ENCODE measurements at regions not wholly inside any gene's neighbourhood (a gene's known extent, or its start where the extent isn't known, plus 50 kb on each side); places are given as distances from the start of the nearest gene placed in this dataset.

DNA sequence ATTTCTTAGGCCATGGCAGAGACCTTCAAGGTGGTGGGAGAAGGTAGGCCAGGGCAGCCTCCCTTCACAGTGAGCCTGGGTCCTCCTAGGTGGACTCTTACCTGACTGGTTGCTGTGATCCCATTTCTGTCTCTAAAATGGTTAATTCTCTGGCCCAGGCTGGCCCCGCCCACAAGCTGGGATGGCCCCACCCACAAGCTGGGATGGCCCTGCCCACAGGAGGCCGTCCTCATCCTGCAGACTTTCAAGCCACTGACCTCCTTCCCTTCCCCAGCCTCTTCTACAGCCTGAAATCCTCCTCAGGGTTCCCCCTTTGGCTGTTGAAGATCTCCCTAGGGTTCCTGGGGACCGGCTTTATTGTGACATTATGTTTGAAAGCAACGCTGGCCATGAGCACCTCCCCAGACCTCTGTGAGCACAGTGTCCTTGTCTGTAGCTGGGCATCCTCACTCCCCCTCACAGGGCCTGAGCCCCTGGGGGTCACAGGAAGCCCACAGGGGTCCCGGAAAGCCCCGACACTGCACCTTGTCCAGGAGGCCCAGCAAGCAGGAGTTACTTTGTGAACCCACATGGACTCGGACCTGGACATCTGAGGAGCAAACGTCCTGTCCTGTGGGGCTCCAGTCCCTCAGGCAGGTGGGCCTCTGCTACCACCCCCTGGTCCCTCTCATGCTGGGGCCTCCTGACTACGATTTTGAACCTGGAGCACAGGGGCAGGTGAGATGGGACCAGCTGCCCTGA lies 621.7 kb downstream of the MATN1 start:
- no peak for TF ChIP-seq ASH2L (IDR thresholded peaks at IDR 0.05; ENCODE audit: borderline replicate concordance, low read depth)
- no peak for TF ChIP-seq ZNF274 (IDR thresholded peaks at IDR 0.05; ENCODE audit: insufficient read depth, insufficient read length)
- no TSS peak for BruUV-seq (replicated peaks)
- ChIA-PET CTCF (no interaction called here), RAD21 (ENCODE audit: unreplicated experiment) (no interaction called here), POLR2A (no interaction called here), SMC1A (ENCODE audit: uncharacterized antibody, unreplicated experiment) (no interaction called here)
- H3K79me2 ChIP-seq (ENCODE audit: control insufficient read depth, insufficient read depth, low read length) = no peaks in the 10 kb centered on the region
- no peak overlapping the region for H3K4me2 ChIP-seq (ENCODE audit: control insufficient read depth, insufficient read depth)
- H3K36me3 ChIP-seq (ENCODE audit: control insufficient read depth in 2 of 2, insufficient read depth in 2 of 2, low read length in 1 of 2) = no peaks in the 10 kb centered on the region
- FAIRE-seq (no peak), DNase-seq (ENCODE audit: low read depth, low spot score) (no peak), ATAC-seq (no peak)
- no peaks in the 10 kb centered on the region for H3K9me3 ChIP-seq (replicated peaks; ENCODE audit: control insufficient read depth, insufficient read depth, low read length)
- H3K4me1 ChIP-seq (ENCODE audit: control insufficient read depth, insufficient read depth, low read length) = no peaks in the 10 kb centered on the region
- H2AFZ ChIP-seq (ENCODE audit: control insufficient read depth, low read depth, low read length) = no peak overlapping the region
- intact Hi-C loops (cut with micrococcal nuclease; ENCODE audit: unreplicated experiment) (no loop called here), in situ Hi-C loops (cut with MboI) (no loop called here)
- H3K9ac ChIP-seq (ENCODE audit: control insufficient read depth, insufficient read depth, low read length) = no peak overlapping the region
- H3K27me3 ChIP-seq (replicated peaks in 1 of 2; ENCODE audit: control insufficient read depth in 2 of 2, insufficient read depth in 2 of 2, low read length in 1 of 2) = no peaks in the 10 kb centered on the region; a peak in 1 of 4 replicates
- H3K27ac ChIP-seq (ENCODE audit: control insufficient read depth, insufficient read depth) = no peak overlapping the region
- WGBS (ENCODE audit: insufficient coverage, insufficient replicate concordance, low lambda C conversion rate, missing lambda C conversion rate) = 18% methylated on average over 9 of the region's 9 CpGs
- no peak overlapping the region for H3K4me3 ChIP-seq
- H4K20me1 ChIP-seq (ENCODE audit: control insufficient read depth, insufficient read depth) = no peaks in the 10 kb centered on the region

DNA sequence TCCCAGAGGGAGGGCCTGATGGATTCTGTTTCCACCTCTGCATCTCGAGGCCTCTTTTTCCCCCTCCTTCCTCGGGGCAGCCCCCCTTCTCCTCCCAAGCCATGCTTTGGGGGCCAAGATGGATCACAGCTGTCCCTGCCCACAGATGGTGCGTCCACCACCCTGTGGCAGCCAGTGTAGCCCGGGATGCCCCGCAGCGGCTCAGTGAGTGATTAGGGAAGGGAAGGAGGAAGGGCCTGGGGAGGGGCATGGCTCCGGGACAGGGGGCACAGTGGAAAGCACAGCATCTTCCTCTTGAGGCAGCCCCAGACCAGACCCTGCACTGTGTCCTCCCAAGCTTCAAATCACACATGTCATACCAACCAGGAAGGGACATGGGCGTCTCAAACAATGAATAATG lies 622.4 kb downstream of the MATN1 start:
- ChIA-PET RAD21 (ENCODE audit: unreplicated experiment) (no interaction called here), POLR2A (no interaction called here), SMC1A (ENCODE audit: uncharacterized antibody, unreplicated experiment) (no interaction called here), CTCF (no interaction called here)
- no peaks in the 10 kb centered on the region for H3K9me3 ChIP-seq (replicated peaks; ENCODE audit: control insufficient read depth, insufficient read depth, low read length)
- DNase-seq (ENCODE audit: low read depth, low spot score) = no peak
- TF ChIP-seq CHD1 (IDR thresholded peaks at IDR 0.05; ENCODE audit: low read depth, low read length) (no peak), FOS (IDR thresholded peaks at IDR 0.05; ENCODE audit: borderline replicate concordance, extremely low read depth, insufficient read length) (no peak), PML (IDR thresholded peaks at IDR 0.05; ENCODE audit: low read length) (no peak), CBFB (IDR thresholded peaks at IDR 0.05; ENCODE audit: low read depth) (no peak), ZBED1 (IDR thresholded peaks at IDR 0.05; ENCODE audit: borderline replicate concordance) (no peak), FOXK2 (IDR thresholded peaks at IDR 0.05) (no peak), SP1 (IDR thresholded peaks at IDR 0.05; ENCODE audit: low read depth, low read length) (no peak), YY1 (IDR thresholded peaks at IDR 0.05; ENCODE audit: low read depth, low read length) (no peak), NR2C1 (IDR thresholded peaks at IDR 0.05) (no peak), PAX5 (IDR thresholded peaks at IDR 0.05; ENCODE audit: borderline replicate concordance, low read depth, low read length) (no peak), ZNF274 (IDR thresholded peaks at IDR 0.05; ENCODE audit: insufficient read depth, insufficient read length) (no peak), POLR2A (IDR thresholded peaks at IDR 0.05; ENCODE audit: low read depth, low read length) (no peak), SMAD5 (IDR thresholded peaks at IDR 0.05; ENCODE audit: low read depth) (no peak), NFYA (IDR thresholded peaks at IDR 0.05; ENCODE audit: borderline replicate concordance, low read depth, low read length) (no peak), CREM (IDR thresholded peaks at IDR 0.05; ENCODE audit: low read depth) (no peak), KLF5 (IDR thresholded peaks at IDR 0.05; ENCODE audit: partially characterized antibody) (no peak), RAD21 (IDR thresholded peaks at IDR 0.05; ENCODE audit: insufficient read depth, low read depth, low read length) (no peak), CHD2 (IDR thresholded peaks at IDR 0.05; ENCODE audit: borderline replicate concordance, low read depth, low read length) (no peak), NFIC (IDR thresholded peaks at IDR 0.05; ENCODE audit: low read depth, low read length) (no peak)
- BruUV-seq (replicated peaks) = no TSS peak
- FAIRE-seq = no peak
- H3K27ac ChIP-seq (ENCODE audit: control insufficient read depth, insufficient read depth) = no peak overlapping the region
- H3K36me3 ChIP-seq (ENCODE audit: control insufficient read depth in 2 of 2, insufficient read depth in 2 of 2, low read length in 1 of 2) = no peaks in the 10 kb centered on the region
- H3K27me3 ChIP-seq (replicated peaks in 1 of 2; ENCODE audit: control insufficient read depth in 2 of 2, insufficient read depth in 2 of 2, low read length in 1 of 2) = no peaks in the 10 kb centered on the region; a peak in 1 of 4 replicates
- no peaks in the 10 kb centered on the region for H3K79me2 ChIP-seq (ENCODE audit: control insufficient read depth, insufficient read depth, low read length)
- H3K4me2 ChIP-seq (ENCODE audit: control insufficient read depth, insufficient read depth) = no peak overlapping the region
- no peak overlapping the region for H3K9ac ChIP-seq (ENCODE audit: control insufficient read depth, insufficient read depth, low read length)
- 4% methylated on average over 8 of the region's 8 CpGs for WGBS (ENCODE audit: insufficient coverage, insufficient replicate concordance, low lambda C conversion rate, missing lambda C conversion rate)
- no peaks in the 10 kb centered on the region for H3K4me1 ChIP-seq (ENCODE audit: control insufficient read depth, insufficient read depth, low read length)
- in situ Hi-C loops (cut with MboI) = no loop called here
- H2AFZ ChIP-seq (ENCODE audit: control insufficient read depth, low read depth, low read length) = no peak overlapping the region
- intact Hi-C loops (cut with micrococcal nuclease; ENCODE audit: unreplicated experiment) = no loop called here
- no peak for ATAC-seq
- no peak overlapping the region for H3K4me3 ChIP-seq
- H4K20me1 ChIP-seq (ENCODE audit: control insufficient read depth, insufficient read depth) = no peaks in the 10 kb centered on the region
